T-helper 17 cell (primary cell): ENCODE measurements at regions not wholly inside any gene's neighbourhood (a gene's known extent, or its start where the extent isn't known, plus 50 kb on each side); places are given as distances from the start of the nearest gene placed in this dataset.

ENCODE experiments used
- ATAC-seq: fragments of 150-1000 bp; cut with Tn5 transposase; 2 replicates; pipeline ENCODE4 v1.10.0; 2021; ENCODE audit warnings: mild to moderate bottlenecking, moderate library complexity
- DNase-seq, 3 donors: peaks; one replicate each; pipeline versions ENCODE4 v3.0.0 to v3.0.0-alpha.2; 2020 to 2021
- H3K9me3 ChIP-seq: one replicate; pipeline ENCODE4 v1.7.0; 2013; ENCODE audit warnings: low read length, mild to moderate bottlenecking; ENCODE audit not compliant: control insufficient read depth, poor library complexity, severe bottlenecking
- H3K27ac Mint-ChIP-seq: one replicate; pipeline ENCODE4 v1.8.0; 2022; ENCODE audit warnings: mild to moderate bottlenecking, moderate library complexity, mixed read lengths
- H3K27me3 Mint-ChIP-seq: one replicate; pipeline ENCODE4 v1.8.0; 2022; ENCODE audit warnings: mixed read lengths
- H3K36me3 Mint-ChIP-seq: one replicate; pipeline ENCODE4 v1.8.0; 2022; ENCODE audit warnings: low read depth, mixed read lengths
- H3K4me1 Mint-ChIP-seq: one replicate; pipeline ENCODE4 v1.8.0; 2022; ENCODE audit warnings: mild to moderate bottlenecking, mixed read lengths
- H3K4me3 Mint-ChIP-seq: one replicate; pipeline ENCODE4 v1.8.0; 2022; ENCODE audit warnings: mild to moderate bottlenecking, moderate library complexity, mixed read lengths

DNA sequence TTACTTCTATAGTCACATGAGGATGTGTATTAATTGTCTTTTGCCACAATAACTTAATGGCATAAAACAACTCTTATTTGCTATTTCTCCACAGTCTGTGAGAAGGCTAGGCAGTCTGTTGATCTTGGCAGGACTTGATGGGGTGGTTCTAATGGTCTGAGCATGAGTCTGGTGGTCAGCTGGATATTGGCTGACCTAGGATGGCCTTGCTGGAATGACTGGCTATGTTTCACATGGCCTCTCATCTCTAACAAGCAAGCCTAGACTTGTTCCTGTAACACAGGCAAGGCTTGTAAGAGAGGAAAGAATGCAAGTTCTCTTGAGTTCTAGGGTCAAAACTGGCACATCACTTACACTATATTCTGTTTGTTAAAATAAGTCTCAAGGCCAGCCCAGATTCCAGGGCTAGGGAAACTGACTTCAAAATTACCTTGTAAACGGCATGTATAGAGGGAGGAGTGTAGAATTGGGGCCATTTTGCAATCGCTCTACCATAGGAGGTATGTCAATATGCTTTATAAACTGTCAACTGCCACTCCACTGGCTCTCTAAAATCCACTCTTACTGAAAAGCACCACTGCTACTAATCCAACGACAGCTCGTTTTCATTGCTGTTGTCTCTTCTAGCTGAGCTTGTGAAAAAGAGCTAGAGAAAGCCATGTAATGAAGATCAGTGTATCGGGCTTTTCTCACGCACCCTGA, 325.0 kb upstream of the PKDCC start:
- no peaks in the 10 kb centered on the region for H3K27me3 Mint-ChIP-seq
- peaks cover 4% of the 10 kb centered on the region for H3K4me1 Mint-ChIP-seq
- no peak overlapping the region for H3K4me3 Mint-ChIP-seq
- H3K36me3 Mint-ChIP-seq, result no peaks in the 10 kb centered on the region
- DNase-seq (no peak), ATAC-seq (no peak)
- H3K27ac Mint-ChIP-seq, result no peak overlapping the region
- no peaks in the 10 kb centered on the region for H3K9me3 ChIP-seq

GRCh38 chr2:41723526-41723925, 324.3 kb upstream of the PKDCC start:
- Mint-ChIP-seq H3K4me1 (peaks cover 4% of the 10 kb centered on the region), H3K36me3 (no peaks in the 10 kb centered on the region), H3K27ac (no peak overlapping the region), H3K4me3 (no peak overlapping the region), H3K27me3 (no peaks in the 10 kb centered on the region)
- DNase-seq, result no peak
- no peak for ATAC-seq
- H3K9me3 ChIP-seq, result no peaks in the 10 kb centered on the region

GRCh38 chr2:41724465-41724864, 323.4 kb upstream of the PKDCC start:
- H3K27ac Mint-ChIP-seq, result no peak overlapping the region
- peaks cover 4% of the 10 kb centered on the region for H3K4me1 Mint-ChIP-seq
- no peaks in the 10 kb centered on the region for H3K36me3 Mint-ChIP-seq
- H3K9me3 ChIP-seq, result no peaks in the 10 kb centered on the region
- H3K4me3 Mint-ChIP-seq, result no peak overlapping the region
- peaks cover 1% of the 10 kb centered on the region for H3K27me3 Mint-ChIP-seq
- DNase-seq (no peak), ATAC-seq (no peak)

DNA sequence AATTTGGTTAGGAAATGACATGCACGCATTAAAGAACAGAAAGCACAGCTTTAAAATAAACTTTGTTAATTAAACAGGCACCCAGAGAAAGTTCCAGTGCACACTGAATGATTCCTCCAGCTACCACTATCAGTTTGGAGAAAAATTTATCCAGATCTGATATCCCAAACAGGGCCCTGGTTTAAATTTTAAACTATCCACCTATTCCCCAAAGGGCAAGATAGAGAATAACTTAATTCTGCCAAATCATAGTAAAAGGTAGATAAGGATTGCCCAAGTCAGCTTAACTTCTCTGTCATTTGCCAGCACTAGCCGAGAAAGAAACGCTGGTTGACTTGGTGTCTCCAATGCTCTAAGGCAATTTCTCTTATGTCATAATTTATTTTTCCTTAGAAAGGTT, 321.9 kb upstream of the PKDCC start:
- no peaks in the 10 kb centered on the region for H3K9me3 ChIP-seq
- ATAC-seq (no peak), DNase-seq (no peak)
- no peak overlapping the region for H3K4me3 Mint-ChIP-seq
- H3K27ac Mint-ChIP-seq, result no peak overlapping the region
- H3K36me3 Mint-ChIP-seq, result peaks cover 2% of the 10 kb centered on the region
- H3K4me1 Mint-ChIP-seq, result peaks cover 1% of the 10 kb centered on the region
- H3K27me3 Mint-ChIP-seq, result peaks cover 12% of the 10 kb centered on the region

DNA sequence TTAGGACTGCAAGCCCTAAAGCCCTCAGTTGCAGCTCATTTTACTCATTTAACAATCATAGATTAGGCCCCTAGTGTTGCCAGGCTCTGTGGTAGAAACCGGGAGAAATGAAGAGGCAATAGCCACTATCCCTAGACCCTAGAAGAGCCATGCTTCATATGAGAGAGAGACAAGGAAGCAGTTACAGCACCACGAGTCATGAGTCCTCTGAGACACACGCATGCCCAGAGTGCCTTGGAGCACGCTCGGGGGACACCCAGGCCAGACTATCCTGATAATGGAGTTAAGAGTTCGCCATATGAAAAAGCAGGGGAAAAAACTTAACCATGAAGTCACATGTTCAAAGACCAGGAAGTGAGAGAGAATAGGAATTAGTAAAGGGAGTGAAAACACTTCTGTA, 321.5 kb upstream of the PKDCC start:
- Mint-ChIP-seq H3K27ac (no peak overlapping the region), H3K4me3 (no peak overlapping the region), H3K4me1 (no peaks in the 10 kb centered on the region), H3K36me3 (peaks cover 2% of the 10 kb centered on the region), H3K27me3 (peaks cover 17% of the 10 kb centered on the region)
- no peaks in the 10 kb centered on the region for H3K9me3 ChIP-seq
- ATAC-seq, result no peak
- DNase-seq, result no peak

DNA sequence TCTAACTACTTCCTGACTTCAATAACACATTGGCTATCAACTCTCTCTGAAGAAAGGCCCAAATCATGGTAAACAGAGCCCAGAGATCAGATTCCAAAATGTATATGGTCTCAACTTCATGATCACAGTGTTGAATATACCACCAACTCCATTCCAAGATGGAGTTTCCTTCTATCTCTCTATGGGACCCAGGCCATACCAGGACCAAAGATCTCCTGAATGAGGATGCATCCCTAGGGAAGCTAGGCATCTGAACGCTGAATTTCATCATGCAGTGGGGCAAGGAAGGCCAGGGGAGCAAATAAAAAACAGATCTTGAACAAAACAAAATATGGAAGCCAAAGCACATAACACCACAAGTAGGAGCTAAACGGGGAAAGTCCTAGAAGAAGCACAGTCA, 320.7 kb upstream of the PKDCC start:
- no peaks in the 10 kb centered on the region for H3K9me3 ChIP-seq
- Mint-ChIP-seq H3K4me3 (no peak overlapping the region), H3K27ac (no peak overlapping the region), H3K27me3 (peaks cover 25% of the 10 kb centered on the region), H3K4me1 (no peaks in the 10 kb centered on the region), H3K36me3 (peaks cover 2% of the 10 kb centered on the region)
- ATAC-seq (no peak), DNase-seq (no peak)

GRCh38 chr2:41727711-41728110, 320.1 kb upstream of the PKDCC start:
- Mint-ChIP-seq H3K36me3 (peaks cover 2% of the 10 kb centered on the region), H3K4me3 (no peak overlapping the region), H3K27me3 (peaks cover 30% of the 10 kb centered on the region), H3K27ac (no peak overlapping the region), H3K4me1 (no peaks in the 10 kb centered on the region)
- DNase-seq (no peak), ATAC-seq (no peak)
- H3K9me3 ChIP-seq, result no peaks in the 10 kb centered on the region

DNA sequence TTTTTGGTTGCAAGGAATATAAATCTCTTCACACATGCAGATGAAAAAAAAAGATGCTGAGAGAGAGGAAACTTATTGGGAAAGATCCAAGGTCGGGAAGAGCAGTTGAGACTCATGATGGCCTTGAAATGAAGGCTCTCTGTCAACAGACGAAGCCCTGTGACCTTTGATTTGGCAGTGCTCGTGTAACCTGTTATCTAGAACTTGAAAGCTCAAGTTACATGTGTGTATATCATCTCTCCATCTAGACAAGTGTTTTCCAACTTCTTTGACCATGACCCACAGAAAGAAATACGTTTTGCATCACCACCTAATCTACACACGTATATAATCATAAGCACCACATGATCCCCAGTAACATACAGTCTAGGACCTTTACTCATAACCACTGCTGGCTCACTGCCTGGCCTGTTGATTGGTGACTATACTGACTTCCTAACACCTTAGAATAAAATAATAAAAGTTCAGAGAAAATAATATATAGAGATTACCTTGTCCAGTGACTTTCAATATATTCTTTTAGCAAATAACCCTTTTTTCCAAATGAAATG, 319.0 kb upstream of the PKDCC start:
- no peak for DNase-seq
- ATAC-seq, result no peak
- no peak overlapping the region for H3K4me3 Mint-ChIP-seq
- no peaks in the 10 kb centered on the region for H3K9me3 ChIP-seq
- H3K27me3 Mint-ChIP-seq, result peaks cover 30% of the 10 kb centered on the region
- H3K4me1 Mint-ChIP-seq, result no peaks in the 10 kb centered on the region
- no peak overlapping the region for H3K27ac Mint-ChIP-seq
- peaks cover 2% of the 10 kb centered on the region for H3K36me3 Mint-ChIP-seq

- H3K9me3 ChIP-seq, result no peaks in the 10 kb centered on the region
- H3K36me3 Mint-ChIP-seq, result peaks cover 2% of the 10 kb centered on the region
- H3K27ac Mint-ChIP-seq, result no peak overlapping the region
- DNase-seq (no peak), ATAC-seq (no peak)
- H3K27me3 Mint-ChIP-seq, result peaks cover 36% of the 10 kb centered on the region
- no peaks in the 10 kb centered on the region for H3K4me1 Mint-ChIP-seq
- H3K4me3 Mint-ChIP-seq, result no peak overlapping the region
Measured at GRCh38 chr2:41729800-41730364, 317.9 kb upstream of the PKDCC start.

DNA sequence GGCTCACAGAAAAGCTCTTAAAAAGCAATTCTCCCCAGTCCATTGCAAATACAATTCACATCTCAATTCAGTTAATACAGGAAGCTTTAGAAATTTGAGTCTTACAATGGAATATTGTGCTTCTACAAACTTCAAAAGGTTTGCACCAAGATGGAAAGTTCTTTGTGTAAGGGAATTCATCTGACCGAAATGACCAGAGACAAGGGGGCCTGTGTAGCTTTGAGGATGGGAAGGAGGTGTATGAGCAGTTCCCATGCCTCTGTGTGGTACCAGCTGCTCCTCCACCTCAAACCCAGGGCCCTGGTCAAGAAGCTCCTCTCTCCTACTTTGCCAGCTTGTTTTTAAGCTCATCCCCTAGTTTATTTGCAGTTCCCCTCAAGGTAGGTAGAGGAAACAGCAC, 312.8 kb upstream of the PKDCC start:
- H3K9me3 ChIP-seq, result no peaks in the 10 kb centered on the region
- H3K36me3 Mint-ChIP-seq, result peaks cover 4% of the 10 kb centered on the region
- no peak overlapping the region for H3K27ac Mint-ChIP-seq
- DNase-seq, result no peak
- H3K4me1 Mint-ChIP-seq, result no peaks in the 10 kb centered on the region
- ATAC-seq, result no peak
- peaks cover 43% of the 10 kb centered on the region for H3K27me3 Mint-ChIP-seq
- no peak overlapping the region for H3K4me3 Mint-ChIP-seq

- Mint-ChIP-seq H3K27ac (no peak overlapping the region), H3K4me3 (no peak overlapping the region), H3K27me3 (peaks cover 39% of the 10 kb centered on the region), H3K36me3 (peaks cover 2% of the 10 kb centered on the region), H3K4me1 (no peaks in the 10 kb centered on the region)
- H3K9me3 ChIP-seq, result no peaks in the 10 kb centered on the region
- no peak for DNase-seq
- ATAC-seq, result no peak
Measured at GRCh38 chr2:41735476-41735875, 312.3 kb upstream of the PKDCC start.

- Mint-ChIP-seq H3K4me3 (no peak overlapping the region), H3K27ac (no peak overlapping the region), H3K36me3 (peaks cover 2% of the 10 kb centered on the region), H3K27me3 (peaks cover 39% of the 10 kb centered on the region), H3K4me1 (no peaks in the 10 kb centered on the region)
- H3K9me3 ChIP-seq, result no peaks in the 10 kb centered on the region
- no peak for DNase-seq
- peak; percentile 20 for ATAC-seq
Measured at GRCh38 chr2:41736105-41736567, 311.7 kb upstream of the PKDCC start.

GRCh38 chr2:41736586-41736985, 311.2 kb upstream of the PKDCC start:
- no peak overlapping the region for H3K4me3 Mint-ChIP-seq
- no peak for ATAC-seq
- no peak overlapping the region for H3K27ac Mint-ChIP-seq
- peaks cover 38% of the 10 kb centered on the region for H3K27me3 Mint-ChIP-seq
- no peaks in the 10 kb centered on the region for H3K4me1 Mint-ChIP-seq
- H3K36me3 Mint-ChIP-seq, result peaks cover 2% of the 10 kb centered on the region
- H3K9me3 ChIP-seq, result no peaks in the 10 kb centered on the region
- no peak for DNase-seq

GRCh38 chr2:41737888-41738287, 309.9 kb upstream of the PKDCC start:
- Mint-ChIP-seq H3K4me3 (no peak overlapping the region), H3K36me3 (peaks cover 2% of the 10 kb centered on the region), H3K27me3 (peaks cover 31% of the 10 kb centered on the region), H3K27ac (no peak overlapping the region), H3K4me1 (no peaks in the 10 kb centered on the region)
- ATAC-seq (no peak), DNase-seq (no peak)
- no peaks in the 10 kb centered on the region for H3K9me3 ChIP-seq
